NT2/D1 (cell line): ENCODE measurements at regions not wholly inside any gene's neighbourhood (a gene's known extent, or its start where the extent isn't known, plus 50 kb on each side); places are given as distances from the start of the nearest gene placed in this dataset.
"Not testable (repeated sequence)": the region's sequence is repeated elsewhere in the genome, so short reads cannot be mapped to it uniquely, and the experiment has no call there.

ENCODE experiments used
- DNase-seq: peaks from one replicate; pipeline ENCODE4 v3.0.0-alpha.2; 2011; ENCODE audit warnings: low read depth, low spot score
- H3K27me3 ChIP-seq: 2 replicates; pipeline ENCODE4 v1.6.0; 2011; ENCODE audit warnings: mild to moderate bottlenecking; ENCODE audit not compliant: insufficient read length, insufficient read depth
- H3K36me3 ChIP-seq: 2 replicates; pipeline ENCODE4 v1.6.1; 2011; ENCODE audit warnings: mild to moderate bottlenecking, low read length, mixed read lengths; ENCODE audit not compliant: insufficient read depth, insufficient read length
- H3K4me1 ChIP-seq: 2 replicates; pipeline ENCODE4 v1.5.1; 2011; ENCODE audit not compliant: insufficient read depth, insufficient read length
- H3K4me3 ChIP-seq: 2 replicates; pipeline ENCODE4 v1.5.1; 2011; ENCODE audit warnings: low read depth; ENCODE audit not compliant: insufficient read length
- H3K9ac ChIP-seq: 2 replicates; pipeline ENCODE4 v1.6.0; 2011; ENCODE audit warnings: low read depth; ENCODE audit not compliant: insufficient read length
- H3K9me3 ChIP-seq: 2 replicates; pipeline ENCODE4 v1.5.1; 2011; ENCODE audit warnings: mild to moderate bottlenecking, low read length; ENCODE audit not compliant: insufficient read depth
- SUZ12 ChIP-seq: IDR thresholded peaks from 2 replicates; pipeline ENCODE4 v1.6.1; 2011; ENCODE audit not compliant: insufficient read length, insufficient read depth; ENCODE audit errors: extremely low read depth
- YY1 ChIP-seq: IDR thresholded peaks from 2 replicates; pipeline ENCODE4 v1.6.1; 2011; ENCODE audit not compliant: insufficient read length, insufficient read depth
- ZNF274 ChIP-seq: IDR thresholded peaks from 2 replicates; pipeline ENCODE4 v1.6.1; 2011; ENCODE audit warnings: mild to moderate bottlenecking, low read depth, low read length

DNA sequence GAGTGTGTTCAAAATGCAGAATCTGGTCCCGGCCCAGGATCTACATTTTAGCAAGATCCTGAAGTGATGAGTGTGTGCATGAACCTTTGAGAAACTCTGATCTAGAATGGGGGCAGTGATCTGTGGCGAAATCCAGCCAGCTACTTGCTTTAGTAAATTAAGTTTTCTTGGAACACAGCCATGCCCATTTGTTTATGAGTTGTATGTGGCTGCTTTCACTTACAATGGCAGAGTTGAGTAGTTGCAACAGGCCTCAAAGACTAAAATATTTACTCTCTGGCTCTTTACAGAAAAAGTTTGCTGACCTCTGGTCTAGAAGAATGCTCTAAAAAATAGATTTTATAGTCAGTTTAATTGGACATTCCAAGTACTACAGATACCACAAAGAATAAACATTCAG, 588.3 kb downstream of the BNC2 start:
- H3K27me3 ChIP-seq, result no peaks in the 10 kb centered on the region
- H3K36me3 ChIP-seq, result no peaks in the 10 kb centered on the region
- no peak overlapping the region for H3K9ac ChIP-seq
- no peaks in the 10 kb centered on the region for H3K4me1 ChIP-seq
- no peak overlapping the region for H3K4me3 ChIP-seq
- TF ChIP-seq SUZ12, result no peak
- TF ChIP-seq ZNF274, result no peak
- no peak for TF ChIP-seq YY1
- no peak for DNase-seq
- H3K9me3 ChIP-seq, result no peaks in the 10 kb centered on the region

DNA sequence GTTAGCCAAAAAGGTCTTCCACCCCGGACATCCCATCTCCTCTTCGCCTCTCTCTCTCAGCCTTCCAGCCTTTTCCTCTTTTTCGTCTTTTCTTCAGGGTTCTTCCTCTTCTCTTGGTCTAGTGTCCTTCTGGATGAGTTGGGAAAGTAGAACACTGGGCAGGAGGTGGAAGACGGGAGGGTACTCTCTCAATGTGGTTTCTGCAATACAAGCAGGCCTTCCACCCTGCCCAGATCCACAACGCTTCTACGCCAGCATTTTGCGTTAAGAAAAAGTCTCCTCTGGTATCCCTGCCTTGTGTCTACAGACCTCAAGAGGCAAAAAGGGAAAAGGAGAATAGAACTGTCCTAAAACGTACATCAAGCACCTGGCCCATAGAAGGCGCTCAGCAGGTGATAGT, 587.8 kb downstream of the BNC2 start:
- no peak overlapping the region for H3K4me3 ChIP-seq
- H3K4me1 ChIP-seq, result no peaks in the 10 kb centered on the region
- no peak for DNase-seq
- no peaks in the 10 kb centered on the region for H3K9me3 ChIP-seq
- H3K36me3 ChIP-seq, result no peaks in the 10 kb centered on the region
- H3K27me3 ChIP-seq, result no peaks in the 10 kb centered on the region
- H3K9ac ChIP-seq, result no peak overlapping the region
- TF ChIP-seq ZNF274 (no peak), YY1 (no peak), SUZ12 (no peak)

- no peak overlapping the region for H3K4me3 ChIP-seq
These were observed 584.3 kb downstream of the BNC2 start for GRCh38 chr9:16286160-16286559.

GRCh38 chr9:16289639-16290038, 580.8 kb downstream of the BNC2 start:
- no peak for DNase-seq
- Histone ChIP-seq H3K4me3 (no peak overlapping the region), H3K4me1 (no peaks in the 10 kb centered on the region), H3K9me3 (peaks cover 9% of the 10 kb centered on the region; the same call in 1 of the 2 replicates), H3K27me3 (no peaks in the 10 kb centered on the region), H3K9ac (no peak overlapping the region), H3K36me3 (no peaks in the 10 kb centered on the region)
- TF ChIP-seq ZNF274, result no peak
- no peak for TF ChIP-seq SUZ12
- TF ChIP-seq YY1, result no peak

More at GRCh38 chr9:16286160-16286559, 584.3 kb downstream of the BNC2 start:
- Histone ChIP-seq H3K27me3 (no peaks in the 10 kb centered on the region), H3K9me3 (peaks cover 9% of the 10 kb centered on the region; the same call in 1 of the 2 replicates), H3K36me3 (no peaks in the 10 kb centered on the region), H3K9ac (no peak overlapping the region), H3K4me1 (no peaks in the 10 kb centered on the region)
- no peak for DNase-seq
- TF ChIP-seq ZNF274 (no peak), YY1 (no peak), SUZ12 (no peak)

DNA sequence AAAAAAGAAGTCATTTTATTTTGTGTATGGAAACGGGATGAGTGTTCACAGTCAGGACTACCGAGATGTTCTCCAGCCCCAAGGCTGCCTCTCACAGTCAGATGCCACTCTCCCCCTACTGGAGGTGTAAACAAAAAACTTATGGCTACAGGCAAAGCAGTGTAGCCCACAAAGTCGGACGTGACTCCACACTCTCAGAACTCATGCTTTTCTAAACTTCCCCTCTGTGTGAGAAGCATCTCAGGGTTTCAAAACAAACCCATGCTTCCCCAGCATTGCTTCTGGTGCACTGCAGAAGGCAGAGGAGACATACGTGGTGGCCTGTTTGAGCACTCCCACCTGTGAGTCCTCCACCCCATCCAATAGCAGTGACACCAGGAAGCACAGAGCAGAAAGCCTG, 580.3 kb downstream of the BNC2 start:
- peaks cover 9% of the 10 kb centered on the region; the same call in 1 of the 2 replicates for H3K9me3 ChIP-seq
- no peak overlapping the region for H3K4me3 ChIP-seq
- no peak overlapping the region for H3K9ac ChIP-seq
- H3K4me1 ChIP-seq, result no peaks in the 10 kb centered on the region
- no peaks in the 10 kb centered on the region for H3K27me3 ChIP-seq
- no peaks in the 10 kb centered on the region for H3K36me3 ChIP-seq
- DNase-seq, result no peak
- TF ChIP-seq ZNF274, result no peak
- no peak for TF ChIP-seq YY1
- no peak for TF ChIP-seq SUZ12

DNA sequence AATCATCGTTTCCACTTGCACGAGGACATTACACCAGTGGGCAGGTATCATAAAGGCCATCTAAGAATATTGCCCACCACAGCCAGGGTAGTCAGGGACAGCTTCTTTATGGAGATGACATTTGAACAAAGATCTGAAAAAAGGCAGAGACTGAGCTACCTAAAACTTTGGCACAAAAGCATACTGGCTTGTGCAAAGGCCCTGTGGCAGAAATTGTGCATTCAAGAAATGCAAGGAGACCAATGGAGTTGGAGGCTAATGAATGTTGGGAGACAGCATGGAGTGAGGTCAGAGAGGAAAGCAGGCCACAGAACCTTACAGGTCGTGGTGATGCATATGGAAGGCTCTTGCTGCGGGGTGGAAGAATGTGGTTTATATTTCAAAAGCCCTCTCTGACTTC, 578.5 kb downstream of the BNC2 start:
- Histone ChIP-seq H3K36me3 (no peaks in the 10 kb centered on the region), H3K27me3 (no peaks in the 10 kb centered on the region), H3K9ac (no peak overlapping the region), H3K9me3 (peaks cover 9% of the 10 kb centered on the region; the same call in 1 of the 2 replicates), H3K4me1 (no peaks in the 10 kb centered on the region), H3K4me3 (no peak overlapping the region)
- DNase-seq, result no peak
- no peak for TF ChIP-seq SUZ12

DNA sequence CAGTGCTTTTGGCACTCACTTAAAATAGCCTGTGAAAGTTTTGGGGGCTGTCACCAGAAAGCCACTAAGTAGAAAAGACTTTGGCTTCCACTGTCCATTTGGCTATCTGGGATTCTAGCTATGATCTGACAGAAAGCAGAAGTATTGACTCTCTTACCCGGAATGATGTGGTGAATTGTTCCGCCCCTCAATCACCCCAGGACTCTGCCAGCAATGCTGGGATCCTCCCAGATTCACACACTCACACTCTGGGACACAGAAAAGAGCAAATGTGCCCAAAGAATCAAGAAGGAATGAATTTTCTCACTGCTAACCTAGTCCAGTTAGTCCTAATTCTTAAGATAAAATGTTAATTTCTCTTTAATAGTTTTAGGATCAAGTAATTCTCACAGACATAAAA, 576.9 kb downstream of the BNC2 start:
- Histone ChIP-seq H3K27me3 (no peaks in the 10 kb centered on the region), H3K4me3 (no peak overlapping the region), H3K4me1 (no peaks in the 10 kb centered on the region), H3K36me3 (no peaks in the 10 kb centered on the region), H3K9ac (no peak overlapping the region), H3K9me3 (peaks cover 9% of the 10 kb centered on the region; the same call in 1 of the 2 replicates)
- TF ChIP-seq SUZ12 (no peak), ZNF274 (no peak), YY1 (no peak)
- no peak for DNase-seq

GRCh38 chr9:16294133-16294770, 576.2 kb downstream of the BNC2 start:
- Histone ChIP-seq H3K4me3 (no peak overlapping the region), H3K4me1 (no peaks in the 10 kb centered on the region), H3K27me3 (no peaks in the 10 kb centered on the region), H3K36me3 (no peaks in the 10 kb centered on the region), H3K9me3 (peaks cover 9% of the 10 kb centered on the region; the same call in 1 of the 2 replicates), H3K9ac (no peak overlapping the region)
- no peak for TF ChIP-seq SUZ12
- no peak for TF ChIP-seq YY1
- TF ChIP-seq ZNF274, result no peak
- DNase-seq, result no peak

DNA sequence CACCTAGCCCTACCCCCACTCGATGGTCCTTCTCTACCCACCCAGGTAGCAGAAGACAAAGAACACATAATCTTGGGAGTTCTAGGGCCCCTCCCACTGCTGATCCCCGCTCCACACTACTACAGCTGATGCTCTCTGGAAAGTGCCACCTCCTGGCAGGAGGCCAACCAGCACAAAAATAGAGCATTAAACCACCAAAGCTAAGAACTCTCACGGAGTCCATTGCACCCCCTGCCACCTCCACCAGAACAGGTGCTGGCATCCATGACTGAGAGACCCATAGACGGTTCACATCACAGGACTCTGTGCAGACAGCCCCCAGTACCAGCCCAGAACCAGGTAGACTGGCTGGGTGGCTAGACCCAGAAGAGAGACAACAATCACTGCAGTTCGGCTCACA, 575.5 kb downstream of the BNC2 start:
- H3K27me3 ChIP-seq, DNase-seq, H3K36me3 ChIP-seq, H3K4me3 ChIP-seq, H3K9ac ChIP-seq, H3K4me1 ChIP-seq, H3K9me3 ChIP-seq: not testable (repeated sequence)

DNA sequence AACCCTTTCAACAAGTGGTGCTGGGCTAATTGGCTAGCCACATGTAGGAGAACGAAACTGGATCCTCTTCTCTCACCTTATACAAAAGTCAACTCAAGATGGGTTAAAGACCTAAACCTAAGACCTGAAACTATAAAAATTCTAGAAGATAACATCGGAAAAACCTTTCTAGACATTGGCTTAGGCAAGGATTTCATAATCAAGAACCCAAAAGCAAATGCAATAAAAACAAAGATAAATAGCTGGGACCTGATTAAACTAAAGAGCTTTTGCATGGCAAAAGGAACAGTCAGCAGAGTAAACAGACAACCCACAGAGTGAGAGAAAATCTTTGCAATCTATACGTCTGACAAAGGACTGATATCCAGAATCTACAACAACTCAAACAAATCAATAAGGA, 571.1 kb downstream of the BNC2 start:
- not testable (repeated sequence) for H3K27me3 ChIP-seq, H3K9ac ChIP-seq, DNase-seq, H3K4me3 ChIP-seq, H3K36me3 ChIP-seq, H3K4me1 ChIP-seq, H3K9me3 ChIP-seq
